ENCODE measurements at regions not wholly inside any gene's neighbourhood (a gene's known extent, or its start where the extent isn't known, plus 50 kb on each side); places are given as distances from the start of the nearest gene placed in this dataset.

GRCh38 chr3:74880237-74880636 lies 265.8 kb upstream of the CNTN3 start:
- TF ChIP-seq RNF2 (IDR thresholded peaks at IDR 0.05; ENCODE audit: borderline replicate concordance, low read depth) (no peak), CTCF (IDR thresholded peaks at IDR 0.05) (no peak), POLR2A (IDR thresholded peaks at IDR 0.05; ENCODE audit: low read length) (no peak), ELK1 (IDR thresholded peaks at IDR 0.05; ENCODE audit: low read depth, low read length) (no peak), KDM1A (IDR thresholded peaks at IDR 0.05; ENCODE audit: low read depth) (no peak), NR3C1 (IDR thresholded peaks at IDR 0.05) (no peak), TP53 (CRISPR knock-in tag; IDR thresholded peaks at IDR 0.05) (no peak), RFX5 (IDR thresholded peaks at IDR 0.05) (no peak), CBX2 (IDR thresholded peaks at IDR 0.05; ENCODE audit: borderline replicate concordance, low read depth) (no peak), JUN (IDR thresholded peaks at IDR 0.05) (no peak), MAFK (IDR thresholded peaks at IDR 0.05; ENCODE audit: partially characterized antibody) (no peak), NPAS2 (CRISPR knock-in tag; IDR thresholded peaks at IDR 0.05; ENCODE audit: borderline replicate concordance) (no peak)
- TF ChIP-seq, protein P1, sequence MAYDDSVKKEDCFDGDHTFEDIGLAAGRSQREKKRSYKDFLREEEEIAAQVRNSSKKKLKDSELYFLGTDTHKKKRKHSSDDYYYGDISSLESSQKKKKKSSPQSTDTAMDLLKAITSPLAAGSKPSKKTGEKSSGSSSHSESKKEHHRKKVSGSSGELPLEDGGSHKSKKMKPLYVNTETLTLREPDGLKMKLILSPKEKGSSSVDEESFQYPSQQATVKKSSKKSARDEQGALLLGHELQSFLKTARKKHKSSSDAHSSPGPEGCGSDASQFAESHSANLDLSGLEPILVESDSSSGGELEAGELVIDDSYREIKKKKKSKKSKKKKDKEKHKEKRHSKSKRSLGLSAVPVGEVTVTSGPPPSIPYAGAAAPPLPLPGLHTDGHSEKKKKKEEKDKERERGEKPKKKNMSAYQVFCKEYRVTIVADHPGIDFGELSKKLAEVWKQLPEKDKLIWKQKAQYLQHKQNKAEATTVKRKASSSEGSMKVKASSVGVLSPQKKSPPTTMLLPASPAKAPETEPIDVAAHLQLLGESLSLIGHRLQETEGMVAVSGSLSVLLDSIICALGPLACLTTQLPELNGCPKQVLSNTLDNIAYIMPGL (CRISPR knock-in tag; IDR thresholded peaks at IDR 0.05; ENCODE audit: borderline replicate concordance), result no peak
